Mucosa of descending colon (tissue), 3 donors: ENCODE measurements at regions not wholly inside any gene's neighbourhood (a gene's known extent, or its start where the extent isn't known, plus 50 kb on each side); places are given as distances from the start of the nearest gene placed in this dataset.

Experiments
- ATAC-seq: fragments of 200-7000 bp; cut with Tn5 transposase; one replicate; pipeline ENCODE4 v1.9.1; 2020; ENCODE audit warnings: mild to moderate bottlenecking, moderate library complexity
- DNase-seq, 3 donors: peaks; one replicate each; pipeline ENCODE4 v3.0.0-alpha.2; 2020
- H3K36me3 ChIP-seq: fragments of 200-600 bp; one replicate; pipeline ENCODE4 v1.8.0; 2021; ENCODE audit warnings: low read depth, mild to moderate bottlenecking
- H3K4me1 ChIP-seq: fragments of 200-600 bp; one replicate; pipeline ENCODE4 v1.8.0; 2021; ENCODE audit warnings: low read depth, mild to moderate bottlenecking
- H3K4me3 ChIP-seq: fragments of 200-600 bp; one replicate; pipeline ENCODE4 v1.8.0; 2021; ENCODE audit warnings: mild to moderate bottlenecking
- H3K9me3 ChIP-seq: fragments of 200-600 bp; one replicate; pipeline ENCODE4 v1.8.0; 2021; ENCODE audit warnings: mild to moderate bottlenecking
- CTCF ChIP-seq: fragments of 200-600 bp; IDR thresholded peaks from one replicate; pipeline ENCODE4 v1.8.0; 2022; ENCODE audit warnings: antibody characterized with exemption, mild to moderate bottlenecking
- intact Hi-C, 2 donors: fragments of 100-400 bp; cut with DNase I in 1 of 2; cut with micrococcal nuclease in 1 of 2; formaldehyde crosslinking; loops; one replicate each; pipeline versions ENCODE4 v1.11.0 to v1.11.1; 2022; cut with DNase I, micrococcal nuclease
- donor health status: DM: no; HTN: no; CAD: no; lungs with moderate emphysema.
- donor health status: DM: no; HTN: no; CAD: no.
- donor health status: DM: no; HTN: yes; CAD: no.

- ATAC-seq (no peak), DNase-seq (no peak)
- intact Hi-C loops: no loop called here
- Histone ChIP-seq H3K9me3 (no peaks in the 10 kb centered on the region), H3K36me3 (no peaks in the 10 kb centered on the region), H3K4me3 (no peak overlapping the region), H3K4me1 (no peaks in the 10 kb centered on the region)
- no peak for TF ChIP-seq CTCF
Observed at GRCh38 chr15:95911570-95912279, 418.8 kb upstream of the NR2F2 start.

GRCh38 chr15:95912280-95912625 lies 418.2 kb upstream of the NR2F2 start:
- H3K9me3 ChIP-seq: no peaks in the 10 kb centered on the region
- TF ChIP-seq CTCF: no peak
- intact Hi-C loops: no loop called here
- no peaks in the 10 kb centered on the region for H3K4me1 ChIP-seq
- no peak overlapping the region for H3K4me3 ChIP-seq
- ATAC-seq (no peak), DNase-seq (no peak)
- no peaks in the 10 kb centered on the region for H3K36me3 ChIP-seq

DNA sequence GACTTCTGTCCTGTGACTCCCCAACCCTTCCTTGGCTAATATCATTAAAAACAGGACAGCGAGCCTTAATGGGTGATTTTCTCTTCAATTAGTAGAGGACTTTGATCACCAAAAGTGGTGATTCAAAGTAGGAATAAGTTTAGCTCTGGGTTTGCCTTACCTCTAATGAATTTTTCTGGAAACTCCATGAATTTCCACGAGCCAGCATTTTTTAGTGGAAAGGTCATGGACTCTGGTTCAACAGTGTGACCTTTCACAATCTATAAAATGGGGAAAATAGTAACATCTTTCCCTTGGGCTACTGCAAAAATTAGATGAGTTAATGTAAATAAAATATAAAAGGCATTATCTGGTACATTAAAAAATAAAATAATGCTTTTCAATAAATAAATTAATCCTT lies 417.8 kb upstream of the NR2F2 start:
- Histone ChIP-seq H3K4me1 (no peaks in the 10 kb centered on the region), H3K36me3 (no peaks in the 10 kb centered on the region), H3K4me3 (no peak overlapping the region), H3K9me3 (no peaks in the 10 kb centered on the region)
- ATAC-seq (no peak), DNase-seq (no peak)
- intact Hi-C loops: no loop called here
- TF ChIP-seq CTCF: no peak

GRCh38 chr15:95916568-95916967 lies 413.9 kb upstream of the NR2F2 start:
- DNase-seq (no peak), ATAC-seq (no peak)
- H3K36me3 ChIP-seq: no peaks in the 10 kb centered on the region
- H3K4me1 ChIP-seq: no peaks in the 10 kb centered on the region
- no peak overlapping the region for H3K4me3 ChIP-seq
- no peak for TF ChIP-seq CTCF
- H3K9me3 ChIP-seq: no peaks in the 10 kb centered on the region
- intact Hi-C loops: no loop called here

DNA sequence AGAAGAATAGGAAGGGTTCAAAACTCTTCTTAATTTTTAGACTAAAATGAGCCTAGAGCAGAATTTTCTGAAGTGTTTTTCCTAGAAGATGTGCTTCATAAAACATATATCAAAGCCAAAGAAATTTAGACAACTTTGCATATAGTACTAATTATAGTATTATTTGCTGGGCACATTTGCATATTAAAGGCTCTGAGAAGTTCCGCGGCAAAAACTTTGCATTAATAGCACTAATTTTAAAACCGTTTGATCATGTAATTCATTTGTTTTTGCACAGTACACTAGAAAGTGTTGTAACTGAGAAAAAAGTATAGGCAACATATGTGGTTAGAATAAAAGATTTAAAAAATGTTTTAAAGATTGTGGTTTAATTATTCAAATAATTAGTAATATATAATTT lies 412.0 kb upstream of the NR2F2 start:
- intact Hi-C loops: no loop called here
- no peaks in the 10 kb centered on the region for H3K9me3 ChIP-seq
- no peaks in the 10 kb centered on the region for H3K36me3 ChIP-seq
- TF ChIP-seq CTCF: no peak
- H3K4me3 ChIP-seq: no peak overlapping the region
- ATAC-seq: no peak
- no peaks in the 10 kb centered on the region for H3K4me1 ChIP-seq
- no peak for DNase-seq

GRCh38 chr15:95919460-95919859 lies 411.0 kb upstream of the NR2F2 start:
- DNase-seq (no peak), ATAC-seq (no peak)
- intact Hi-C loops: no loop called here
- TF ChIP-seq CTCF: no peak
- no peaks in the 10 kb centered on the region for H3K36me3 ChIP-seq
- H3K4me3 ChIP-seq: no peak overlapping the region
- no peaks in the 10 kb centered on the region for H3K4me1 ChIP-seq
- no peaks in the 10 kb centered on the region for H3K9me3 ChIP-seq
